Gastrocnemius medialis (tissue), 4 donors: ENCODE measurements at regions not wholly inside any gene's neighbourhood (a gene's known extent, or its start where the extent isn't known, plus 50 kb on each side); places are given as distances from the start of the nearest gene placed in this dataset.

Experiments used
- ATAC-seq, 2 donors: fragments of 150-250 bp; one replicate each; pipeline ENCODE4 v1.9.1; 2016
- DNase-seq, 2 donors: peaks; one replicate each; pipeline ENCODE4 v3.0.0-alpha.2; 2019
- H3K27ac ChIP-seq, 4 donors: fragments of 200-600 bp; sonication (generic); 1 replicate in 1 of 4; 2 replicates in 3 of 4; pipeline ENCODE4 v1.5.1; 2016 to 2018; ENCODE audit warnings: mild to moderate bottlenecking in 2 of 4, moderate library complexity in 1 of 4
- H3K27me3 ChIP-seq, 3 donors: fragments of 200-600 bp; sonication (generic) in 2 of 3; 1 replicate in 1 of 3; 2 replicates in 2 of 3; pipeline versions ENCODE4 v1.5.1 to v1.6.0; 2016 to 2019; ENCODE audit warnings: mild to moderate bottlenecking in 1 of 3, moderate library complexity in 1 of 3
- H3K36me3 ChIP-seq, 2 donors: fragments of 200-600 bp; sonication (generic) in 1 of 2; one replicate each; pipeline ENCODE4 v1.5.1; 2017 to 2018
- H3K4me1 ChIP-seq, 2 donors: fragments of 200-600 bp; sonication (generic) in 1 of 2; one replicate each; pipeline ENCODE4 v1.5.1; 2016 to 2017; ENCODE audit warnings: mild to moderate bottlenecking in 2 of 2
- H3K4me3 ChIP-seq, 4 donors: fragments of 200-600 bp; sonication (generic) in 3 of 4; 1 replicate in 1 of 4; 2 replicates in 3 of 4; pipeline ENCODE4 v1.5.1; 2016 to 2019; ENCODE audit warnings: mild to moderate bottlenecking in 2 of 4
- H3K9me3 ChIP-seq, 3 donors: fragments of 200-600 bp; sonication (generic) in 2 of 3; 1 replicate in 1 of 3; 2 replicates in 2 of 3; pipeline ENCODE4 v1.5.1; 2016 to 2019
- POLR2A ChIP-seq, 2 donors: fragments of 450-650 bp; IDR thresholded peaks; one replicate each; pipeline ENCODE4 v1.6.1; 2017; ENCODE audit warnings: antibody characterized with exemption in 2 of 2, mild to moderate bottlenecking in 2 of 2, moderate library complexity in 2 of 2
- in situ Hi-C, 4 donors: fragments of 200-750 bp; cut with MboI; loops; one replicate each; pipeline versions ENCODE4 v1.15.0 to v1.8.0; 2017; ENCODE audit warnings: low sequenced_read_pairs in 4 of 4
- intact Hi-C: fragments of 100-400 bp; cut with DNase I; formaldehyde crosslinking; loops from one replicate; pipeline ENCODE4 v1.15.1; 2023; ENCODE audit warnings: low total_unique reads
- TF ChIP-seq, protein P1 (sequence below), 5 experiments: fragments of 450-650 bp in 3 of 5; fragments of 200-600 bp in 2 of 5; sonication (generic) in 2 of 5; IDR thresholded peaks in 4 of 5; conservative IDR thresholded peaks in 1 of 5; 1 replicate in 4 of 5; 2 replicates in 1 of 5; pipeline ENCODE4 v1.5.1; 2016 to 2019; ENCODE audit warnings: antibody characterized with exemption in 5 of 5, mild to moderate bottlenecking in 3 of 5, moderate library complexity in 3 of 5

- H3K9me3 ChIP-seq, result no peaks in the 10 kb centered on the region
- intact Hi-C loops, result loop anchor here (2.0 to 5.0 kb wide), 2 partner anchors 51 to 133 kb away; no protein-coding TSS in a partner anchor
- peak overlapping the region; percentile 74 to 80 (median 77) for H3K27ac ChIP-seq
- no peak overlapping the region for H3K4me3 ChIP-seq
- no peak for ATAC-seq
- in situ Hi-C loops, result no loop called here
- H3K4me1 ChIP-seq, result peaks cover 33 to 56% of the 10 kb centered on the region in 2 donors
- TF ChIP-seq POLR2A (IDR thresholded peaks at IDR 0.05), result no peak
- TF ChIP-seq, protein P1, sequence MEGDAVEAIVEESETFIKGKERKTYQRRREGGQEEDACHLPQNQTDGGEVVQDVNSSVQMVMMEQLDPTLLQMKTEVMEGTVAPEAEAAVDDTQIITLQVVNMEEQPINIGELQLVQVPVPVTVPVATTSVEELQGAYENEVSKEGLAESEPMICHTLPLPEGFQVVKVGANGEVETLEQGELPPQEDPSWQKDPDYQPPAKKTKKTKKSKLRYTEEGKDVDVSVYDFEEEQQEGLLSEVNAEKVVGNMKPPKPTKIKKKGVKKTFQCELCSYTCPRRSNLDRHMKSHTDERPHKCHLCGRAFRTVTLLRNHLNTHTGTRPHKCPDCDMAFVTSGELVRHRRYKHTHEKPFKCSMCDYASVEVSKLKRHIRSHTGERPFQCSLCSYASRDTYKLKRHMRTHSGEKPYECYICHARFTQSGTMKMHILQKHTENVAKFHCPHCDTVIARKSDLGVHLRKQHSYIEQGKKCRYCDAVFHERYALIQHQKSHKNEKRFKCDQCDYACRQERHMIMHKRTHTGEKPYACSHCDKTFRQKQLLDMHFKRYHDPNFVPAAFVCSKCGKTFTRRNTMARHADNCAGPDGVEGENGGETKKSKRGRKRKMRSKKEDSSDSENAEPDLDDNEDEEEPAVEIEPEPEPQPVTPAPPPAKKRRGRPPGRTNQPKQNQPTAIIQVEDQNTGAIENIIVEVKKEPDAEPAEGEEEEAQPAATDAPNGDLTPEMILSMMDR (IDR thresholded peaks at IDR 0.05 in 4 of 5, conservative IDR thresholded peaks at IDR 0.05 in 1 of 5), result no peak
- DNase-seq, result no peak
- no peaks in the 10 kb centered on the region for H3K27me3 ChIP-seq
- H3K36me3 ChIP-seq, result no peaks in the 10 kb centered on the region
Measured at GRCh38 chr9:106727969-106728368, 135.0 kb upstream of the ZNF462 start.

- ATAC-seq (peak in 1 of 2 donors; percentile 74), DNase-seq (no peak)
- Histone ChIP-seq H3K9me3 (no peaks in the 10 kb centered on the region), H3K36me3 (no peaks in the 10 kb centered on the region), H3K27ac (peak overlapping the region; percentile 74 to 80 (median 77)), H3K4me3 (no peak overlapping the region), H3K27me3 (no peaks in the 10 kb centered on the region), H3K4me1 (peaks cover 33 to 56% of the 10 kb centered on the region in 2 donors)
- in situ Hi-C loops (no loop called here), intact Hi-C loops (loop anchor here (5.0 kb wide), 1 partner anchor 52 kb away; no protein-coding TSS in a partner anchor)
- no peak for TF ChIP-seq POLR2A (IDR thresholded peaks at IDR 0.05)
- TF ChIP-seq, protein P1 (IDR thresholded peaks at IDR 0.05 in 4 of 5, conservative IDR thresholded peaks at IDR 0.05 in 1 of 5), result no peak
Measured at GRCh38 chr9:106728860-106729259, 134.1 kb upstream of the ZNF462 start.

GRCh38 chr9:106731910-106732309 is 131.1 kb upstream of the ZNF462 start:
- no peak overlapping the region for H3K4me3 ChIP-seq
- intact Hi-C loops, result no loop called here
- H3K4me1 ChIP-seq, result peaks cover 19 to 29% of the 10 kb centered on the region in 2 donors
- DNase-seq (no peak), ATAC-seq (no peak)
- in situ Hi-C loops, result no loop called here
- H3K36me3 ChIP-seq, result no peaks in the 10 kb centered on the region
- H3K27me3 ChIP-seq, result no peaks in the 10 kb centered on the region
- TF ChIP-seq, protein P1 (IDR thresholded peaks at IDR 0.05 in 4 of 5, conservative IDR thresholded peaks at IDR 0.05 in 1 of 5), result no peak
- no peak for TF ChIP-seq POLR2A (IDR thresholded peaks at IDR 0.05)
- H3K27ac ChIP-seq, result no peak overlapping the region
- H3K9me3 ChIP-seq, result no peaks in the 10 kb centered on the region

GRCh38 chr9:106733828-106734380 is 129.1 kb upstream of the ZNF462 start:
- in situ Hi-C loops (no loop called here), intact Hi-C loops (no loop called here)
- Histone ChIP-seq H3K4me3 (no peak overlapping the region), H3K27me3 (no peaks in the 10 kb centered on the region), H3K4me1 (peaks cover 11 to 19% of the 10 kb centered on the region in 2 donors), H3K9me3 (no peaks in the 10 kb centered on the region), H3K36me3 (no peaks in the 10 kb centered on the region), H3K27ac (no peak overlapping the region)
- TF ChIP-seq, protein P1 (IDR thresholded peaks at IDR 0.05 in 4 of 5, conservative IDR thresholded peaks at IDR 0.05 in 1 of 5), result no peak
- no peak for TF ChIP-seq POLR2A (IDR thresholded peaks at IDR 0.05)
- ATAC-seq (no peak), DNase-seq (no peak)

DNA sequence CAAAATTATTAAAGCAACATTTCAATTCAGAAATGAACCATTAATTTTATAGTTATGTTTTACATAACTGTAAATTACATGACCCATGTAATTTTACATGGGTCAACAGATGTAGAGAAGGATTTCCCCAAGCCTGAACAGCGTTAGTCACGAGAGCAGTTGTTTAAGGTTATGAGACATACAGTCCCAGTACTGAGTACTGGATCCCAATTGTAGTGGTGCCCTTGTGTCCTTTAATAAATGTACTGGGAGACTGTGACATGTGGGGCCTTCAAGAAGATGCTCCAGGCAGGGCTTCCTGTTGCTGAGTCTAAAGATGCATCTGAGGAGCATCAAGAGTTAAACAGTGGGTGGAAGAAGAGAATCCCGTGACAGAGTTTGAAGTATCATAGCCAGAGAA is 125.5 kb upstream of the ZNF462 start:
- ATAC-seq (peak in 1 of 2 donors; percentile 35), DNase-seq (no peak)
- Histone ChIP-seq H3K27me3 (no peaks in the 10 kb centered on the region), H3K36me3 (no peaks in the 10 kb centered on the region), H3K9me3 (no peaks in the 10 kb centered on the region), H3K27ac (peak overlapping the region in 1 of 4 donors; percentile 8), H3K4me1 (peaks cover 5 to 6% of the 10 kb centered on the region in 2 donors), H3K4me3 (no peak overlapping the region)
- TF ChIP-seq, protein P1 (IDR thresholded peaks at IDR 0.05 in 4 of 5, conservative IDR thresholded peaks at IDR 0.05 in 1 of 5), result no peak
- no peak for TF ChIP-seq POLR2A (IDR thresholded peaks at IDR 0.05)
- intact Hi-C loops (no loop called here), in situ Hi-C loops (no loop called here)
